Trophoblast cell (in vitro differentiated cells and primary cell): ENCODE measurements at regions not wholly inside any gene's neighbourhood (a gene's known extent, or its start where the extent isn't known, plus 50 kb on each side); places are given as distances from the start of the nearest gene placed in this dataset.
A peak's percentile ranks its signal among the peaks of the same experiment; 100 is the strongest.

ENCODE experiments used
- DNase-seq, 2 donors: peaks; one replicate each; pipeline ENCODE4 v3.0.0-alpha.2; 2016
- H2AFZ ChIP-seq: 2 replicates; pipeline ENCODE4 v1.6.1; 2013; ENCODE audit warnings: low read length, moderate library complexity, mild to moderate bottlenecking; ENCODE audit not compliant: insufficient read depth, poor library complexity
- H2AK5ac ChIP-seq: 2 replicates; pipeline ENCODE4 v1.6.1; 2013; ENCODE audit warnings: mild to moderate bottlenecking, low read length
- H2BK120ac ChIP-seq: 2 replicates; pipeline ENCODE4 v1.6.1; 2013; ENCODE audit warnings: low read length, mild to moderate bottlenecking, moderate library complexity; ENCODE audit not compliant: insufficient read depth, poor library complexity
- H2BK12ac ChIP-seq: 2 replicates; pipeline ENCODE4 v1.6.1; 2013; ENCODE audit warnings: mild to moderate bottlenecking, low read length, moderate library complexity
- H2BK5ac ChIP-seq: 2 replicates; pipeline ENCODE4 v1.6.1; 2013; ENCODE audit warnings: low read length, low read depth, moderate library complexity, mild to moderate bottlenecking; ENCODE audit not compliant: poor library complexity
- H3K14ac ChIP-seq: 2 replicates; pipeline ENCODE4 v1.6.1; 2013; ENCODE audit warnings: mild to moderate bottlenecking, low read length
- H3K18ac ChIP-seq: 2 replicates; pipeline ENCODE4 v1.6.1; 2013; ENCODE audit warnings: mild to moderate bottlenecking, low read length
- H3K23ac ChIP-seq: 2 replicates; pipeline ENCODE4 v1.6.1; 2013; ENCODE audit warnings: low read length
- H3K27ac ChIP-seq: 2 replicates; pipeline ENCODE4 v1.5.1; 2013; ENCODE audit warnings: low read depth, mild to moderate bottlenecking, inconsistent platforms, low read length, moderate library complexity
- H3K27me3 ChIP-seq: 2 replicates; pipeline ENCODE4 v1.6.1; 2013; ENCODE audit warnings: inconsistent platforms, mild to moderate bottlenecking, low read length, moderate library complexity; ENCODE audit not compliant: insufficient read depth
- H3K36me3 ChIP-seq, 2 experiments: 1 replicate in 1 of 2; 2 replicates in 1 of 2; pipeline ENCODE4 v1.6.1; 2013; ENCODE audit warnings: low read length in 2 of 2, mild to moderate bottlenecking in 2 of 2, moderate library complexity in 1 of 2; ENCODE audit not compliant: insufficient read depth in 2 of 2, control insufficient read depth in 1 of 2
- H3K4ac ChIP-seq: 2 replicates; pipeline ENCODE4 v1.6.1; 2013; ENCODE audit warnings: low read depth, mild to moderate bottlenecking, low read length, moderate library complexity
- H3K4me1 ChIP-seq, 2 experiments: 1 replicate in 1 of 2; 2 replicates in 1 of 2; pipeline ENCODE4 v1.6.1; 2013; ENCODE audit warnings: low read length in 2 of 2, mild to moderate bottlenecking in 2 of 2, moderate library complexity in 1 of 2; ENCODE audit not compliant: insufficient read depth in 2 of 2, control insufficient read depth in 1 of 2
- H3K4me2 ChIP-seq: 2 replicates; pipeline ENCODE4 v1.6.1; 2013; ENCODE audit warnings: inconsistent platforms, mild to moderate bottlenecking, low read length, moderate library complexity
- H3K4me3 ChIP-seq: 2 replicates; pipeline ENCODE4 v1.5.1; 2013; ENCODE audit warnings: mild to moderate bottlenecking, low read depth, low read length, inconsistent platforms
- H3K79me1 ChIP-seq: one replicate; pipeline ENCODE4 v1.6.1; 2013; ENCODE audit warnings: low read length
- H3K79me2 ChIP-seq: 2 replicates; pipeline ENCODE4 v1.6.1; 2013; ENCODE audit warnings: low read length, mild to moderate bottlenecking; ENCODE audit not compliant: control insufficient read depth, insufficient read depth, poor library complexity
- H3K9ac ChIP-seq: 2 replicates; pipeline ENCODE4 v1.6.1; 2013; ENCODE audit warnings: mild to moderate bottlenecking, low read length
- H3K9me3 ChIP-seq: 2 replicates; pipeline ENCODE4 v1.6.1; 2013; ENCODE audit warnings: low read depth, mild to moderate bottlenecking, control low read depth, inconsistent platforms, low read length; ENCODE audit not compliant: insufficient read depth
- H4K12ac ChIP-seq: 2 replicates; pipeline ENCODE4 v1.6.1; 2013; ENCODE audit warnings: low read depth, mild to moderate bottlenecking, low read length, moderate library complexity
- H4K8ac ChIP-seq: 2 replicates; pipeline ENCODE4 v1.6.1; 2013; ENCODE audit warnings: low read depth, mild to moderate bottlenecking, low read length, moderate library complexity
- H4K91ac ChIP-seq: one replicate; pipeline ENCODE4 v1.6.1; 2013; ENCODE audit warnings: low read depth, mild to moderate bottlenecking, low read length, moderate library complexity
- WGBS: extraction: QIAGEN DNeasy Blood & Tissue Kit; methylation state at CpG from one replicate; pipeline ENCODE4 v1.1.7; 2013; ENCODE audit warnings: missing lambda C conversion rate; ENCODE audit not compliant: insufficient read length, insufficient coverage; ENCODE audit errors: extremely low coverage; 5-methylcytosine and 5-hydroxymethylcytosine counted together

DNA sequence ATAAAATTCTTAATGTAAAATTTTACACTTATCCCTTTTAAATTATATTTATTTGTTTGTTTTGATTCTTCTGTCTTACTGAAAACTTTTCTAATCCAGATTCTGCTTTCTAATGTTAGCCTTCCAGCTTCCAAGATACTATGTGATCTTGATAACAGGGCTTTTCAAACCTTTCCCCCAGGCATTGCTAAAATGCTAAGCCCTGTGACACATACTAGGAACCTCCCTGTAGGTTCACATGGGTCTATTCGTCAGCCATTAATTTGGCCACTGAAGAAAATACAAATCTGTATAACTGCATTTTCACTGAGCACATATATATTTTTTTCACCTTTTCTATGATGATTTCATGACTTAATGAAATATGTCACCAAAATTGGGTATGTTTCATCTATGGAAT lies 92.8 kb upstream of the MAP4K3 start:
- Histone ChIP-seq H4K91ac (no peak overlapping the region), H3K4me3 (no peak overlapping the region), H3K36me3 (no peaks in the 10 kb centered on the region), H3K18ac (no peak overlapping the region), H2AK5ac (no peak overlapping the region), H3K9me3 (no peaks in the 10 kb centered on the region), H3K79me1 (peaks cover 6% of the 10 kb centered on the region), H3K4ac (no peak overlapping the region), H2BK5ac (no peak overlapping the region), H3K27me3 (no peaks in the 10 kb centered on the region), H4K12ac (no peak overlapping the region), H3K79me2 (no peaks in the 10 kb centered on the region), H4K8ac (no peak overlapping the region), H3K9ac (no peak overlapping the region), H3K4me2 (no peak overlapping the region), H3K27ac (no peak overlapping the region), H2AFZ (no peak overlapping the region), H3K14ac (no peak overlapping the region), H2BK120ac (no peak overlapping the region), H3K4me1 (peaks cover 6 to 12% of the 10 kb centered on the region in 2 experiments), H2BK12ac (no peak overlapping the region), H3K23ac (no peak overlapping the region)
- no CpG with 5 or more reads among the region's 1 CpG for WGBS
- DNase-seq, result peak; percentile 57 to 71

- Histone ChIP-seq H3K36me3 (no peaks in the 10 kb centered on the region), H4K91ac (no peak overlapping the region), H4K12ac (no peak overlapping the region), H3K9ac (no peak overlapping the region), H3K18ac (no peak overlapping the region), H3K9me3 (no peaks in the 10 kb centered on the region), H3K79me1 (peaks cover 4% of the 10 kb centered on the region), H3K23ac (no peak overlapping the region), H3K14ac (no peak overlapping the region), H2BK120ac (no peak overlapping the region), H2AK5ac (no peak overlapping the region), H3K4me3 (no peak overlapping the region), H2AFZ (no peak overlapping the region), H3K27ac (no peak overlapping the region), H3K4ac (no peak overlapping the region), H2BK5ac (no peak overlapping the region), H3K27me3 (no peaks in the 10 kb centered on the region), H3K4me2 (no peak overlapping the region), H4K8ac (no peak overlapping the region), H2BK12ac (no peak overlapping the region), H3K4me1 (peaks cover 2 to 7% of the 10 kb centered on the region in 2 experiments), H3K79me2 (no peaks in the 10 kb centered on the region)
- no CpG with 5 or more reads among the region's 1 CpG for WGBS
- peak; percentile 27 to 39 for DNase-seq
These were observed 93.4 kb upstream of the MAP4K3 start for GRCh38 chr2:39530411-39530866.

GRCh38 chr2:39531220-39531777 lies 94.2 kb upstream of the MAP4K3 start:
- Histone ChIP-seq H2BK5ac (no peak overlapping the region), H2AFZ (no peak overlapping the region), H3K79me2 (no peaks in the 10 kb centered on the region), H3K18ac (no peak overlapping the region), H3K79me1 (peaks cover 1% of the 10 kb centered on the region), H4K91ac (no peak overlapping the region), H2BK12ac (no peak overlapping the region), H4K8ac (no peak overlapping the region), H3K4me1 (peaks cover 2 to 7% of the 10 kb centered on the region in 2 experiments), H3K9ac (no peak overlapping the region), H3K4ac (no peak overlapping the region), H2BK120ac (no peak overlapping the region), H3K4me2 (no peak overlapping the region), H4K12ac (no peak overlapping the region), H3K14ac (no peak overlapping the region), H3K23ac (no peak overlapping the region), H3K27me3 (no peaks in the 10 kb centered on the region), H2AK5ac (no peak overlapping the region), H3K4me3 (no peak overlapping the region), H3K27ac (no peak overlapping the region), H3K9me3 (no peaks in the 10 kb centered on the region), H3K36me3 (no peaks in the 10 kb centered on the region)
- no peak for DNase-seq
- no CpG with 5 or more reads among the region's 7 CpGs for WGBS

DNA sequence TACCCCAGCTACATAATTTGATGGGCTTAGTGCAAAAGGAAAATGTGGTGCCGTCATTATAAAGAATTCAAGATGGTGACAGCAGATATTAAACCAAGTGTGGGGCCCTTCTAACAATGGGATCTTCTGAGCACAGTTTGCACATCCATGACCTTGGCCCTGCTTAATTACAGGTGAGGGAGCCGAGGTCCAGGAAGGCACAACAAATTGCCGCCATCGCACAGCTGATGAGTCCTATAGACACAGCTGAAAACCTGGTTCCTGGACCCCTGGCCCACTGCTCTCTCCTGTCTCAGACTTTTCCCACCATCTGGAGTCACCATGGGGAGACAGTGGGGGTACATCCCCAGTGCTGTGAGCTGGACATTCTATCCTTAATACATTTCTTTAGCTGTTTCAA lies 95.8 kb upstream of the MAP4K3 start:
- Histone ChIP-seq H3K18ac (no peak overlapping the region), H3K4ac (no peak overlapping the region), H4K12ac (no peak overlapping the region), H3K4me2 (no peak overlapping the region), H2BK120ac (no peak overlapping the region), H3K27ac (no peak overlapping the region), H3K27me3 (no peaks in the 10 kb centered on the region), H3K9me3 (no peaks in the 10 kb centered on the region), H3K23ac (no peak overlapping the region), H3K36me3 (no peaks in the 10 kb centered on the region), H2AFZ (no peak overlapping the region), H2BK5ac (no peak overlapping the region), H3K9ac (no peak overlapping the region), H3K4me1 (peaks cover 2 to 7% of the 10 kb centered on the region in 2 experiments), H3K14ac (no peak overlapping the region), H4K8ac (no peak overlapping the region), H4K91ac (no peak overlapping the region), H2AK5ac (no peak overlapping the region), H2BK12ac (no peak overlapping the region), H3K79me1 (peaks cover 1% of the 10 kb centered on the region), H3K4me3 (no peak overlapping the region), H3K79me2 (no peaks in the 10 kb centered on the region)
- no CpG with 5 or more reads among the region's 4 CpGs for WGBS
- DNase-seq, result no peak
